Ishikawa (cell line): ENCODE measurements at regions not wholly inside any gene's neighbourhood (a gene's known extent, or its start where the extent isn't known, plus 50 kb on each side); places are given as distances from the start of the nearest gene placed in this dataset.

Experiments
- CEBPB ChIP-seq: IDR thresholded peaks from 2 replicates; pipeline ENCODE4 v1.6.1; 2012
- CREB1 ChIP-seq: IDR thresholded peaks from 2 replicates; pipeline ENCODE4 v1.6.1; 2012; ENCODE audit warnings: low read depth
- FOXM1 ChIP-seq: IDR thresholded peaks from 2 replicates; pipeline ENCODE4 v1.6.1; 2012; ENCODE audit warnings: low read depth, borderline replicate concordance
- TEAD4 ChIP-seq: IDR thresholded peaks from 2 replicates; pipeline ENCODE4 v1.6.1; 2012

GRCh38 chr1:234538930-234539649 lies 60.1 kb upstream of the TARBP1 start:
- TF ChIP-seq TEAD4 (no peak), FOXM1 (no peak), CEBPB (no peak), CREB1 (no peak)
